ENCODE measurements at regions not wholly inside any gene's neighbourhood (a gene's known extent, or its start where the extent isn't known, plus 50 kb on each side); places are given as distances from the start of the nearest gene placed in this dataset.

- Histone ChIP-seq H3K9me3 (replicated peaks; ENCODE audit: control insufficient read depth, insufficient read depth, low read length) (no peaks in the 10 kb centered on the region), H3K27me3 (ENCODE audit: control insufficient read depth in 2 of 2, insufficient read depth in 2 of 2, low read length in 2 of 2) (peaks cover 0 to 3% of the 10 kb centered on the region in 2 experiments), H3K4me2 (ENCODE audit: insufficient read depth, low read length) (no peak overlapping the region), H3K9me1 (replicated peaks; ENCODE audit: control insufficient read depth, extremely low read depth, insufficient read depth, low read length) (no peaks in the 10 kb centered on the region), H3K9ac (replicated peaks; ENCODE audit: extremely low read depth, insufficient read depth, low read length) (no peak overlapping the region), H3K27ac (ENCODE audit: insufficient read depth, low read depth, low read length) (no peak overlapping the region), H4K20me1 (replicated peaks; ENCODE audit: control insufficient read depth, extremely low read depth, insufficient read depth, low read length) (no peaks in the 10 kb centered on the region), H2AFZ (ENCODE audit: low read depth, low read length) (no peak overlapping the region), H3K4me1 (ENCODE audit: control insufficient read depth, extremely low read depth, insufficient read depth, low read length) (peaks cover 23% of the 10 kb centered on the region), H3K4me3 (replicated peaks in 1 of 3; ENCODE audit: insufficient read depth in 1 of 3, low read depth in 1 of 3, low read length in 3 of 3) (no peak overlapping the region), H3K79me2 (ENCODE audit: control insufficient read depth, insufficient read depth, low read length) (no peaks in the 10 kb centered on the region), H3K36me3 (ENCODE audit: control insufficient read depth in 2 of 2, extremely low read depth in 1 of 2, insufficient read depth in 2 of 2, low read length in 2 of 2) (no peaks in the 10 kb centered on the region)
- no peak for TF ChIP-seq GATA2 (IDR thresholded peaks at IDR 0.05; ENCODE audit: insufficient read depth, insufficient read length, low read depth, low read length)
- no peak for TF ChIP-seq CTCF (IDR thresholded peaks at IDR 0.05; ENCODE audit: extremely low read depth in 1 of 2, insufficient read depth in 1 of 2, low read depth in 1 of 2, low read length in 2 of 2)
- no peak for TF ChIP-seq MYC (IDR thresholded peaks at IDR 0.05; ENCODE audit: low read depth, low read length)
- TF ChIP-seq JUN (IDR thresholded peaks at IDR 0.05; ENCODE audit: borderline replicate concordance, insufficient read depth, insufficient read length, low read depth): no peak
- TF ChIP-seq POLR2A (IDR thresholded peaks at IDR 0.05; ENCODE audit: low read depth, low read length): no peak
- TF ChIP-seq EZH2 (IDR thresholded peaks at IDR 0.05; ENCODE audit: borderline replicate concordance, low read depth, low read length, severe bottlenecking): no peak
- TF ChIP-seq FOS (IDR thresholded peaks at IDR 0.05; ENCODE audit: borderline replicate concordance, insufficient read depth, low read length): no peak
- TF ChIP-seq POLR2AphosphoS5 (IDR thresholded peaks at IDR 0.05; ENCODE audit: insufficient read depth, low read depth, low read length): no peak
- no peak for TF ChIP-seq MAX (IDR thresholded peaks at IDR 0.05; ENCODE audit: insufficient read depth, insufficient read length)
- no TSS peak for BruUV-seq (replicated peaks)
- ChIA-PET POLR2A (no interaction called here), CTCF (no interaction called here)
- dilution Hi-C loops (cut with MboI; ENCODE audit: extremely low pct_ligation_motif_present, low sequenced_read_pairs) (no loop called here), intact Hi-C loops (cut with micrococcal nuclease) (no loop called here)
- no peak for DNase-seq (ENCODE audit: low read depth, low spot score)
- FAIRE-seq: no peak
Observed at GRCh38 chr12:4826909-4827308, 82.8 kb upstream of the KCNA1 start.

Data from endothelial cell of umbilical vein (primary cell).